ENCODE measurements at regions not wholly inside any gene's neighbourhood (a gene's known extent, or its start where the extent isn't known, plus 50 kb on each side); places are given as distances from the start of the nearest gene placed in this dataset.
"Not testable (repeated sequence)": the region's sequence is repeated elsewhere in the genome, so short reads cannot be mapped to it uniquely, and the experiment has no call there.

DNA sequence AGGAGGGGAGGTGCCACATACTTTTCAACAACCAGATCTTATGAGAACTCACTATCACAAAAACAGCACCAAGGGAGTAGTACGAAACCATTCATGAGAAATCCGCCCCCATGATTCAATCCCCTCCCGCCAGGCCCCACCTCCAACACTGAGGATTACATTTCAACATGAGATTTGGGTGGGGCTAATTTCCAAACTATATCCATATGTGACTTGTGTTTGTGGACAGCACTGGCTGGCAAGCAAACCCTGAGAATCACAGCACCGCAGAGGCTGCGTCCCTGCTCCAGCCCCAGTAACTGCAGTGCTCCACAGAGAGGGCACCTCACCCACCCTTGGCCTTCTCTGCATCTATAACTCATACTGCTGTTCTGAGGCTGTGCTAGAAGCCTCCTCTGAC lies 211.2 kb upstream of the PODXL start:
- DNase-seq (no peak), ATAC-seq (no peak)
- no peak overlapping the region for H3K4me3 ChIP-seq
- H3K27me3 ChIP-seq: no peaks in the 10 kb centered on the region
- no peaks in the 10 kb centered on the region for H3K9me3 ChIP-seq
- 75 to 90% methylated on average over 3 to 5 of the region's 5 CpGs for WGBS, 2 donors
- H3K36me3 ChIP-seq (replicated peaks in 1 of 2; ENCODE audit: insufficient read depth in 1 of 2, low read depth in 2 of 2): no peaks in the 10 kb centered on the region
- intact Hi-C loops (cut with DNase I): no loop called here
- no peak for TF ChIP-seq POLR2A (IDR thresholded peaks at IDR 0.05)
- TF ChIP-seq, protein P1, sequence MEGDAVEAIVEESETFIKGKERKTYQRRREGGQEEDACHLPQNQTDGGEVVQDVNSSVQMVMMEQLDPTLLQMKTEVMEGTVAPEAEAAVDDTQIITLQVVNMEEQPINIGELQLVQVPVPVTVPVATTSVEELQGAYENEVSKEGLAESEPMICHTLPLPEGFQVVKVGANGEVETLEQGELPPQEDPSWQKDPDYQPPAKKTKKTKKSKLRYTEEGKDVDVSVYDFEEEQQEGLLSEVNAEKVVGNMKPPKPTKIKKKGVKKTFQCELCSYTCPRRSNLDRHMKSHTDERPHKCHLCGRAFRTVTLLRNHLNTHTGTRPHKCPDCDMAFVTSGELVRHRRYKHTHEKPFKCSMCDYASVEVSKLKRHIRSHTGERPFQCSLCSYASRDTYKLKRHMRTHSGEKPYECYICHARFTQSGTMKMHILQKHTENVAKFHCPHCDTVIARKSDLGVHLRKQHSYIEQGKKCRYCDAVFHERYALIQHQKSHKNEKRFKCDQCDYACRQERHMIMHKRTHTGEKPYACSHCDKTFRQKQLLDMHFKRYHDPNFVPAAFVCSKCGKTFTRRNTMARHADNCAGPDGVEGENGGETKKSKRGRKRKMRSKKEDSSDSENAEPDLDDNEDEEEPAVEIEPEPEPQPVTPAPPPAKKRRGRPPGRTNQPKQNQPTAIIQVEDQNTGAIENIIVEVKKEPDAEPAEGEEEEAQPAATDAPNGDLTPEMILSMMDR (IDR thresholded peaks at IDR 0.05): no peak
- H3K27ac ChIP-seq: no peak overlapping the region
- no peaks in the 10 kb centered on the region for H3K4me1 ChIP-seq

DNA sequence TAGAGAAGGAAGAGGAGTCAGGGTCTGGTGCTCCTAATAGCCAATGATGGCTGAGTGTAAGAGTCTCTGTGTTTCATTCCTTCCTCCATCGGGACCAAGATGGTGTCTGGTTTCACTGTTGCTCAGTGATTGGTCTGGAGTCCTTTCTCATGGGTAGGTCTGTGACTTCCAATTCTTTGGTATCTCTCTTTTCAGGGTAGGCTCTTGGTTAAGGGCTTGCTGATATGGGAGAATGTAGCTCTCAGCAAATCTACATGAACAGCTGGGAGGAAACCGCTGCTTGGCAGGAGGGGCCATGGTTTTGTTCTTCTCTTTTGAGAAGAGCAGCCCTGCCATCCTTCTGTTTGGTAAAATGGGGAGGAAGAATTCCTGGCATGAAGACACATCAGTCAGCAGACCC lies 209.1 kb upstream of the PODXL start:
- ATAC-seq (no peak), DNase-seq (no peak)
- 38 to 57% methylated on average over 2 of the region's 2 CpGs for WGBS, 2 donors
- no peaks in the 10 kb centered on the region for H3K36me3 ChIP-seq (replicated peaks in 1 of 2; ENCODE audit: insufficient read depth in 1 of 2, low read depth in 2 of 2)
- TF ChIP-seq, protein P1 (IDR thresholded peaks at IDR 0.05): no peak
- TF ChIP-seq POLR2A (IDR thresholded peaks at IDR 0.05): no peak
- no peaks in the 10 kb centered on the region for H3K27me3 ChIP-seq
- H3K4me3 ChIP-seq: no peak overlapping the region
- no peak overlapping the region for H3K27ac ChIP-seq
- intact Hi-C loops (cut with DNase I): no loop called here
- no peaks in the 10 kb centered on the region for H3K4me1 ChIP-seq
- no peaks in the 10 kb centered on the region for H3K9me3 ChIP-seq

DNA sequence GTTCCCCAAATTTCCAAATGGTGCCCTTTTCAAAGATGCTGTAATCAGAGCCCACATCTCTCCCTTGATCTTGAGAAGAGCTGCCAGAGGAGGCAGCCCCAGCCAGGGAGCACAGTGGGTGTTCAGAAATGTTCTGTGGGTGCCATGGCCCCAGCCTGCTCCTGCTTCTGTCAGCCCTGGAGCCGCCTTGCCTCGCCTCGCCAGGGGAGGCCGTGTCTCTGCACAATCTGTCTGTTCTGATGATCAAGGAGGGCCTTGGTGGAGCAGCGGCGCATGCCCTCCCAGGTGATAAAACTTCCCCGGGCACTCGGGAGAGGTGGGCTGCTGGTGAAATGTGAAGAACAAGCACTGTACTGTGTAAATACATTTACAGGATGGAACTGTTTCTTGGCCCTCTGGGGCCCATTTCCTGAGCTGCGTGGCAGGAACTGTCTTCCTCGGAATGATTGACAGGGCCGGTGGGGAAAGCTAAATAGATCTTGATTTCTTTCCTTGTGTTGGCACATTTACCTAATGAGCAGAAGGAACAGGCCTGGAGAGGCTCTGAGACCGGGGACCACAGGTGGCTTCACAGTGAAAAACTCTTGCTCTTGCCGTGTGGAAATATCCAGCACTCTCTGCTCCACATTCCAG lies 207.8 kb upstream of the PODXL start:
- Histone ChIP-seq H3K9me3 (no peaks in the 10 kb centered on the region), H3K27me3 (no peaks in the 10 kb centered on the region), H3K36me3 (replicated peaks in 1 of 2; ENCODE audit: insufficient read depth in 1 of 2, low read depth in 2 of 2) (no peaks in the 10 kb centered on the region), H3K4me1 (no peaks in the 10 kb centered on the region), H3K4me3 (no peak overlapping the region), H3K27ac (no peak overlapping the region)
- TF ChIP-seq POLR2A (IDR thresholded peaks at IDR 0.05): no peak
- TF ChIP-seq, protein P1 (IDR thresholded peaks at IDR 0.05): no peak
- intact Hi-C loops (cut with DNase I): no loop called here
- no peak for DNase-seq
- ATAC-seq: no peak
- WGBS, 2 donors: 58 to 69% methylated on average over 5 to 13 of the region's 13 CpGs

DNA sequence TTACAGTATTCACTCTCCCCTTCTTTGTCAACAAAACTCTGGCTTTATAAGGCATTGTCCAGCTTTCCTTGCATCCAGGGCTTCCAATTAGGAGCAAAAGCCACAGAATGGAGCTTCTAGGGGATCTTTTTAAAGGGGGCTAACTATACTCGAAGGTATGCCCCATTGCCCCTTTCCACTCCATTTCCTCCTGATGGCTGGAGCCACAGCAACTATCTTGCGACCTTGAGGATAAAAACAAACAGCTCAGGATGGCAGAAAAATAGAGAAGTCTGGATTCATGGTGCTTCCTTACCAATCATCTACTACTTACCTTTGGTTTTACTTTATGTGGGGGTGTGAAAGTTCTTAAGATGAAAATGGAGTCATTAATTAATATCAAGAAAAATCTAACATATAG lies 206.3 kb upstream of the PODXL start:
- H3K27me3 ChIP-seq: no peaks in the 10 kb centered on the region
- 52 to 62% methylated on average over 2 of the region's 2 CpGs for WGBS, 2 donors
- ATAC-seq: no peak
- no peaks in the 10 kb centered on the region for H3K4me1 ChIP-seq
- no peaks in the 10 kb centered on the region for H3K9me3 ChIP-seq
- no peak overlapping the region for H3K4me3 ChIP-seq
- H3K27ac ChIP-seq: no peak overlapping the region
- TF ChIP-seq, protein P1 (IDR thresholded peaks at IDR 0.05): no peak
- no peak for TF ChIP-seq POLR2A (IDR thresholded peaks at IDR 0.05)
- intact Hi-C loops (cut with DNase I): no loop called here
- H3K36me3 ChIP-seq (replicated peaks in 1 of 2; ENCODE audit: insufficient read depth in 1 of 2, low read depth in 2 of 2): no peaks in the 10 kb centered on the region
- DNase-seq: no peak

DNA sequence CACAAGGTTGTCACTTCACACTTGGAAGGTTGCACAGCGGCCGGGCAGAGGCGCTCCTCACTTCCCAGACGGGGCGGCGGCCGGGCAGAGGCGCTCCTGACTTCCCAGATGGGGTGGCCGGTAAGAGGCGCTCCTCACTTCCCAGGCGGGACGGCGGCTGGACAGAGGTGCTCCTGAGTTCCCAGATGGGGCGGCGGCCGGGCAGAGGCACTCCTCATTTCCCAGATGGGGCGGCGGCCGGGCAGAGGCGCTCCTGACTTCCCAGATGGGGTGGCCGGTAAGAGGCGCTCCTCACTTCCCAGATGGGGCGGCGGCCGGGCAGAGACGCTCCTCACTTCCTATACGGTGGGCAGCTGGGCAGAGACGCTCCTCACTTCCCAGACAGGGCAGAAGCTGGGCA lies 199.4 kb upstream of the PODXL start:
- H3K9me3 ChIP-seq; DNase-seq; ATAC-seq; H3K27ac ChIP-seq; intact Hi-C loops (cut with DNase I); H3K36me3 ChIP-seq (replicated peaks in 1 of 2; ENCODE audit: insufficient read depth in 1 of 2, low read depth in 2 of 2); H3K27me3 ChIP-seq; H3K4me3 ChIP-seq; H3K4me1 ChIP-seq: not testable (repeated sequence)
- WGBS, 2 donors: 89 to 90% methylated on average over 25 to 28 of the region's 28 CpGs

Data from body of pancreas (tissue), 4 donors.